ENCODE measurements at regions not wholly inside any gene's neighbourhood (a gene's known extent, or its start where the extent isn't known, plus 50 kb on each side); places are given as distances from the start of the nearest gene placed in this dataset.
A peak's percentile ranks its signal among the peaks of the same experiment; 100 is the strongest.

DNA sequence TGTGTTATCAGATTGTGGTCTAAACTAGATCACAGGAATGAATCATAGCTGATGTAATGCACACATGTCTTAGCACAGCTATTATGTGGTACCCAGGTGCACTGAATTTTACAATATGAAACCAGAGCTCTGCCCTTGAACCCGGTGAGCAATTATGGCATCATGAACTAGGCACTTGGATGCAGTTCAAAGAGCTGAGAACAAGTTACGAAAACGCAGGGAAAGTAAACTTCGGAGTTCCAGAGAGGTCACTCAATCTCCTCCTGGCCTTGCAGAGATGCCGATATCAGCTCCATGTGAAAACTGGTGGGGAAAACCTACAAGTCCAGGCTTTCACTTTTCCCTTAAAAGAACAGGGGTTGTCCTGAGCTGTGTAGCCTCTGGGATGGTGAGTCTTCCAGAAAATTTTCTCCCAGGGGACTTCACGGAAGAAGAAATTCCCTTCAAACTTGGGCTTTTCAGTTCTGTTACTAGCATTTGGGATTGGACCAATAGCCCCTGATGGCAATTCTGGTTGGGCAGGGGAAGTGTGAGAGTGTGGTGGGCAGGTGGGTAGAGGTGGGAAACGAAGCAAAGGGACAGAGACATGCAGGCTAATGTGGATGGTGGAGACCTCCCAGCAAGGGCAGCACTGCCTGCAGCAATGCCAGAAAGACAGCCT lies 71.1 kb upstream of the SH3BP4 start (continued):
- TF ChIP-seq, protein P1, sequence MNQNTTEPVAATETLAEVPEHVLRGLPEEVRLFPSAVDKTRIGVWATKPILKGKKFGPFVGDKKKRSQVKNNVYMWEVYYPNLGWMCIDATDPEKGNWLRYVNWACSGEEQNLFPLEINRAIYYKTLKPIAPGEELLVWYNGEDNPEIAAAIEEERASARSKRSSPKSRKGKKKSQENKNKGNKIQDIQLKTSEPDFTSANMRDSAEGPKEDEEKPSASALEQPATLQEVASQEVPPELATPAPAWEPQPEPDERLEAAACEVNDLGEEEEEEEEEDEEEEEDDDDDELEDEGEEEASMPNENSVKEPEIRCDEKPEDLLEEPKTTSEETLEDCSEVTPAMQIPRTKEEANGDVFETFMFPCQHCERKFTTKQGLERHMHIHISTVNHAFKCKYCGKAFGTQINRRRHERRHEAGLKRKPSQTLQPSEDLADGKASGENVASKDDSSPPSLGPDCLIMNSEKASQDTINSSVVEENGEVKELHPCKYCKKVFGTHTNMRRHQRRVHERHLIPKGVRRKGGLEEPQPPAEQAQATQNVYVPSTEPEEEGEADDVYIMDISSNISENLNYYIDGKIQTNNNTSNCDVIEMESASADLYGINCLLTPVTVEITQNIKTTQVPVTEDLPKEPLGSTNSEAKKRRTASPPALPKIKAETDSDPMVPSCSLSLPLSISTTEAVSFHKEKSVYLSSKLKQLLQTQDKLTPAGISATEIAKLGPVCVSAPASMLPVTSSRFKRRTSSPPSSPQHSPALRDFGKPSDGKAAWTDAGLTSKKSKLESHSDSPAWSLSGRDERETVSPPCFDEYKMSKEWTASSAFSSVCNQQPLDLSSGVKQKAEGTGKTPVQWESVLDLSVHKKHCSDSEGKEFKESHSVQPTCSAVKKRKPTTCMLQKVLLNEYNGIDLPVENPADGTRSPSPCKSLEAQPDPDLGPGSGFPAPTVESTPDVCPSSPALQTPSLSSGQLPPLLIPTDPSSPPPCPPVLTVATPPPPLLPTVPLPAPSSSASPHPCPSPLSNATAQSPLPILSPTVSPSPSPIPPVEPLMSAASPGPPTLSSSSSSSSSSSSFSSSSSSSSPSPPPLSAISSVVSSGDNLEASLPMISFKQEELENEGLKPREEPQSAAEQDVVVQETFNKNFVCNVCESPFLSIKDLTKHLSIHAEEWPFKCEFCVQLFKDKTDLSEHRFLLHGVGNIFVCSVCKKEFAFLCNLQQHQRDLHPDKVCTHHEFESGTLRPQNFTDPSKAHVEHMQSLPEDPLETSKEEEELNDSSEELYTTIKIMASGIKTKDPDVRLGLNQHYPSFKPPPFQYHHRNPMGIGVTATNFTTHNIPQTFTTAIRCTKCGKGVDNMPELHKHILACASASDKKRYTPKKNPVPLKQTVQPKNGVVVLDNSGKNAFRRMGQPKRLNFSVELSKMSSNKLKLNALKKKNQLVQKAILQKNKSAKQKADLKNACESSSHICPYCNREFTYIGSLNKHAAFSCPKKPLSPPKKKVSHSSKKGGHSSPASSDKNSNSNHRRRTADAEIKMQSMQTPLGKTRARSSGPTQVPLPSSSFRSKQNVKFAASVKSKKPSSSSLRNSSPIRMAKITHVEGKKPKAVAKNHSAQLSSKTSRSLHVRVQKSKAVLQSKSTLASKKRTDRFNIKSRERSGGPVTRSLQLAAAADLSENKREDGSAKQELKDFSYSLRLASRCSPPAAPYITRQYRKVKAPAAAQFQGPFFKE (tag by site-specific recombination; IDR thresholded peaks at IDR 0.05; ENCODE audit: borderline replicate concordance): no peak
- TF ChIP-seq ZNF843 (tag by site-specific recombination; IDR thresholded peaks at IDR 0.05) (peak; percentile 95), ZNF660 (tag by site-specific recombination; IDR thresholded peaks at IDR 0.05) (peak; percentile 78; the same call in 1 of the 2 replicates), ZNF335 (tag by site-specific recombination; conservative IDR thresholded peaks at IDR 0.05) (peak; percentile 39; the same call in 1 of the 2 replicates), ZNF223 (tag by site-specific recombination; IDR thresholded peaks at IDR 0.05) (no peak), ZNF561 (tag by site-specific recombination; IDR thresholded peaks at IDR 0.05; ENCODE audit: borderline replicate concordance) (no peak), ZNF416 (tag by site-specific recombination; IDR thresholded peaks at IDR 0.05) (no peak), YY1 (tag by site-specific recombination; IDR thresholded peaks at IDR 0.05) (no peak), GFI1B (tag by site-specific recombination; IDR thresholded peaks at IDR 0.05) (peak; percentile 83), KLF10 (tag by site-specific recombination; IDR thresholded peaks at IDR 0.05) (peak; percentile 80), HOXC10 (CRISPR knock-in tag; IDR thresholded peaks at IDR 0.05) (no peak), ZNF132 (tag by site-specific recombination; IDR thresholded peaks at IDR 0.05; ENCODE audit: borderline replicate concordance) (no peak), ZNF670 (tag by site-specific recombination; IDR thresholded peaks at IDR 0.05; ENCODE audit: low read depth) (no peak), ZNF23 (tag by site-specific recombination; IDR thresholded peaks at IDR 0.05; ENCODE audit: borderline replicate concordance) (no peak), OVOL3 (tag by site-specific recombination; IDR thresholded peaks at IDR 0.05) (peak; percentile 74)
- TF ChIP-seq, protein P2, sequence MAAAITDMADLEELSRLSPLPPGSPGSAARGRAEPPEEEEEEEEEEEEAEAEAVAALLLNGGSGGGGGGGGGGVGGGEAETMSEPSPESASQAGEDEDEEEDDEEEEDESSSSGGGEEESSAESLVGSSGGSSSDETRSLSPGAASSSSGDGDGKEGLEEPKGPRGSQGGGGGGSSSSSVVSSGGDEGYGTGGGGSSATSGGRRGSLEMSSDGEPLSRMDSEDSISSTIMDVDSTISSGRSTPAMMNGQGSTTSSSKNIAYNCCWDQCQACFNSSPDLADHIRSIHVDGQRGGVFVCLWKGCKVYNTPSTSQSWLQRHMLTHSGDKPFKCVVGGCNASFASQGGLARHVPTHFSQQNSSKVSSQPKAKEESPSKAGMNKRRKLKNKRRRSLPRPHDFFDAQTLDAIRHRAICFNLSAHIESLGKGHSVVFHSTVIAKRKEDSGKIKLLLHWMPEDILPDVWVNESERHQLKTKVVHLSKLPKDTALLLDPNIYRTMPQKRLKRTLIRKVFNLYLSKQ (tag by site-specific recombination; IDR thresholded peaks at IDR 0.05; ENCODE audit: borderline replicate concordance): no peak
- TF ChIP-seq, protein P3, sequence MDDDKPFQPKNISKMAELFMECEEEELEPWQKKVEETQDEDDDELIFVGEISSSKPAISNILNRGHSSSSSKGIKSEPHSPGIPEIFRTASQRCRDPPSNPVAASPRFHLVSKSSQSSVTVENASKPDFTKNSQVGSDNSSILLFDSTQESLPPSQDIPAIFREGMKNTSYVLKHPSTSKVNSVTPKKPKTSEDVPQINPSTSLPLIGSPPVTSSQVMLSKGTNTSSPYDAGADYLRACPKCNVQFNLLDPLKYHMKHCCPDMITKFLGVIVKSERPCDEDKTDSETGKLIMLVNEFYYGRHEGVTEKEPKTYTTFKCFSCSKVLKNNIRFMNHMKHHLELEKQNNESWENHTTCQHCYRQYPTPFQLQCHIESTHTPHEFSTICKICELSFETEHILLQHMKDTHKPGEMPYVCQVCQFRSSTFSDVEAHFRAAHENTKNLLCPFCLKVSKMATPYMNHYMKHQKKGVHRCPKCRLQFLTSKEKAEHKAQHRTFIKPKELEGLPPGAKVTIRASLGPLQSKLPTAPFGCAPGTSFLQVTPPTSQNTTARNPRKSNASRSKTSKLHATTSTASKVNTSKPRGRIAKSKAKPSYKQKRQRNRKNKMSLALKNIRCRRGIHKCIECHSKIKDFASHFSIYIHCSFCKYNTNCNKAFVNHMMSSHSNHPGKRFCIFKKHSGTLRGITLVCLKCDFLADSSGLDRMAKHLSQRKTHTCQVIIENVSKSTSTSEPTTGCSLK (tag by site-specific recombination; IDR thresholded peaks at IDR 0.05): no peak
- TF ChIP-seq, protein P4, sequence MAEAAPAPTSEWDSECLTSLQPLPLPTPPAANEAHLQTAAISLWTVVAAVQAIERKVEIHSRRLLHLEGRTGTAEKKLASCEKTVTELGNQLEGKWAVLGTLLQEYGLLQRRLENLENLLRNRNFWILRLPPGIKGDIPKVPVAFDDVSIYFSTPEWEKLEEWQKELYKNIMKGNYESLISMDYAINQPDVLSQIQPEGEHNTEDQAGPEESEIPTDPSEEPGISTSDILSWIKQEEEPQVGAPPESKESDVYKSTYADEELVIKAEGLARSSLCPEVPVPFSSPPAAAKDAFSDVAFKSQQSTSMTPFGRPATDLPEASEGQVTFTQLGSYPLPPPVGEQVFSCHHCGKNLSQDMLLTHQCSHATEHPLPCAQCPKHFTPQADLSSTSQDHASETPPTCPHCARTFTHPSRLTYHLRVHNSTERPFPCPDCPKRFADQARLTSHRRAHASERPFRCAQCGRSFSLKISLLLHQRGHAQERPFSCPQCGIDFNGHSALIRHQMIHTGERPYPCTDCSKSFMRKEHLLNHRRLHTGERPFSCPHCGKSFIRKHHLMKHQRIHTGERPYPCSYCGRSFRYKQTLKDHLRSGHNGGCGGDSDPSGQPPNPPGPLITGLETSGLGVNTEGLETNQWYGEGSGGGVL (tag by site-specific recombination; IDR thresholded peaks at IDR 0.05): no peak
- TF ChIP-seq, protein P5, sequence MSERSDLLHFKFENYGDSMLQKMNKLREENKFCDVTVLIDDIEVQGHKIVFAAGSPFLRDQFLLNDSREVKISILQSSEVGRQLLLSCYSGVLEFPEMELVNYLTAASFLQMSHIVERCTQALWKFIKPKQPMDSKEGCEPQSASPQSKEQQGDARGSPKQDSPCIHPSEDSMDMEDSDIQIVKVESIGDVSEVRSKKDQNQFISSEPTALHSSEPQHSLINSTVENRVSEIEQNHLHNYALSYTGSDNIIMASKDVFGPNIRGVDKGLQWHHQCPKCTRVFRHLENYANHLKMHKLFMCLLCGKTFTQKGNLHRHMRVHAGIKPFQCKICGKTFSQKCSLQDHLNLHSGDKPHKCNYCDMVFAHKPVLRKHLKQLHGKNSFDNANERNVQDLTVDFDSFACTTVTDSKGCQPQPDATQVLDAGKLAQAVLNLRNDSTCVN (tag by site-specific recombination; optimal IDR thresholded peaks at IDR 0.05): no peak
- TF ChIP-seq, protein P6, sequence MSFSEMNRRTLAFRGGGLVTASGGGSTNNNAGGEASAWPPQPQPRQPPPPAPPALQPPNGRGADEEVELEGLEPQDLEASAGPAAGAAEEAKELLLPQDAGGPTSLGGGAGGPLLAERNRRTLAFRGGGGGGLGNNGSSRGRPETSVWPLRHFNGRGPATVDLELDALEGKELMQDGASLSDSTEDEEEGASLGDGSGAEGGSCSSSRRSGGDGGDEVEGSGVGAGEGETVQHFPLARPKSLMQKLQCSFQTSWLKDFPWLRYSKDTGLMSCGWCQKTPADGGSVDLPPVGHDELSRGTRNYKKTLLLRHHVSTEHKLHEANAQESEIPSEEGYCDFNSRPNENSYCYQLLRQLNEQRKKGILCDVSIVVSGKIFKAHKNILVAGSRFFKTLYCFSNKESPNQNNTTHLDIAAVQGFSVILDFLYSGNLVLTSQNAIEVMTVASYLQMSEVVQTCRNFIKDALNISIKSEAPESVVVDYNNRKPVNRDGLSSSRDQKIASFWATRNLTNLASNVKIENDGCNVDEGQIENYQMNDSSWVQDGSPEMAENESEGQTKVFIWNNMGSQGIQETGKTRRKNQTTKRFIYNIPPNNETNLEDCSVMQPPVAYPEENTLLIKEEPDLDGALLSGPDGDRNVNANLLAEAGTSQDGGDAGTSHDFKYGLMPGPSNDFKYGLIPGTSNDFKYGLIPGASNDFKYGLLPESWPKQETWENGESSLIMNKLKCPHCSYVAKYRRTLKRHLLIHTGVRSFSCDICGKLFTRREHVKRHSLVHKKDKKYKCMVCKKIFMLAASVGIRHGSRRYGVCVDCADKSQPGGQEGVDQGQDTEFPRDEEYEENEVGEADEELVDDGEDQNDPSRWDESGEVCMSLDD (tag by site-specific recombination; IDR thresholded peaks at IDR 0.05): no peak
- TF ChIP-seq, protein P7, sequence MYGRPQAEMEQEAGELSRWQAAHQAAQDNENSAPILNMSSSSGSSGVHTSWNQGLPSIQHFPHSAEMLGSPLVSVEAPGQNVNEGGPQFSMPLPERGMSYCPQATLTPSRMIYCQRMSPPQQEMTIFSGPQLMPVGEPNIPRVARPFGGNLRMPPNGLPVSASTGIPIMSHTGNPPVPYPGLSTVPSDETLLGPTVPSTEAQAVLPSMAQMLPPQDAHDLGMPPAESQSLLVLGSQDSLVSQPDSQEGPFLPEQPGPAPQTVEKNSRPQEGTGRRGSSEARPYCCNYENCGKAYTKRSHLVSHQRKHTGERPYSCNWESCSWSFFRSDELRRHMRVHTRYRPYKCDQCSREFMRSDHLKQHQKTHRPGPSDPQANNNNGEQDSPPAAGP (tag by site-specific recombination; IDR thresholded peaks at IDR 0.05): peak; percentile 49; the same call in 1 of the 2 replicates

All from HEK293 (cell line).